Activated naive CD4-positive, alpha-beta T cell treated with anti-CD3 and anti-CD28 coated beads, Interleukin-2, amount 10 ng/mL, durations not matched to agents 7 days and 5 days (primary cell): ENCODE measurements at regions not wholly inside any gene's neighbourhood (a gene's known extent, or its start where the extent isn't known, plus 50 kb on each side); places are given as distances from the start of the nearest gene placed in this dataset.
A peak's percentile ranks its signal among the peaks of the same experiment; 100 is the strongest.

ENCODE experiments used
- CTCF ChIA-PET: fragments of 350-600 bp; sonication (Branson Sonifier 250); formaldehyde crosslinking; loops from one replicate; lab custom pipeline; 2021; ENCODE audit warnings: antibody characterized with exemption; lab: Charles Lee
- DNase-seq: peaks from one replicate; pipeline ENCODE4 v3.0.0-alpha.2; 2020
- H3K27ac Mint-ChIP-seq: one replicate; pipeline ENCODE4 v1.8.0; 2021; ENCODE audit warnings: mild to moderate bottlenecking, moderate library complexity, mixed read lengths
- H3K27me3 Mint-ChIP-seq: one replicate; pipeline ENCODE4 v1.8.0; 2021; ENCODE audit warnings: mild to moderate bottlenecking, mixed read lengths
- H3K36me3 Mint-ChIP-seq: one replicate; pipeline ENCODE4 v1.8.0; 2021; ENCODE audit warnings: mixed read lengths
- H3K4me1 Mint-ChIP-seq: one replicate; pipeline ENCODE4 v1.8.0; 2021; ENCODE audit warnings: mixed read lengths
- H3K4me3 Mint-ChIP-seq: one replicate; pipeline ENCODE4 v1.8.0; 2021; ENCODE audit warnings: mild to moderate bottlenecking, moderate library complexity, mixed read lengths
- H3K9me3 Mint-ChIP-seq: one replicate; pipeline ENCODE4 v1.8.0; 2021; ENCODE audit warnings: mixed read lengths

DNA sequence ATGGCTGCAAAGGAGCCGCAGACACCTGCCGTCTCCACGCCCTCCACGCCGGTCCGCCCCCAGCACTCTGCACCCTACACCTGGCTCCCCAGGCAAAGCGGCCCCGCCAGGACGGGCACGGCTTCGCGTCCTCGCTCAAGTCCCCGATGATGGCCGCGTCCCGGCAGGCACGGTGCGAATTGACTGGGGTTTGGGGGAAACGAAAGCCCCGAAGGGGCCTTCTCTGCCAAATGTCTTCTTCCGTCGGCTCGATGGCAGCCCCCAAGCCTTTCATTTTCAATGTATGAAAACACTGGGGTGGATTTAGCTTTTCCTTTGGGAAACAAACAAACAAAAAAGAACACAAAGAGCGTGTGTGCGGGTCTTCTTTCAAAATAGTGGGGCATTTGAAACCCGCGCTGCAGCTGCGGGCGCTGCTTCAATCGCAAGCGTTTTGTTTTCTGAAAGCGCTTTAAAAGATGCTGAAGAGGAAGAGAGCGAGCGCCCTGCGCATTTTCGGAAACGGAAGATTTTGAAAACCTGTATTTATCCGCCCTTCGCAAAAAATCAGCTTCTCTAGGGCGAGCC lies 160.0 kb downstream of the RMI1 start:
- H3K4me1 Mint-ChIP-seq = peaks cover 9% of the 10 kb centered on the region
- peak; percentile 34 for DNase-seq
- H3K36me3 Mint-ChIP-seq = no peaks in the 10 kb centered on the region
- CTCF ChIA-PET = interaction anchor here (1.2 kb wide), 1 partner anchor 9 kb away, joined by 3 read pairs; no protein-coding TSS in a partner anchor
- H3K27ac Mint-ChIP-seq = no peak overlapping the region
- H3K4me3 Mint-ChIP-seq = peak overlapping the region; percentile 60
- no peaks in the 10 kb centered on the region for H3K9me3 Mint-ChIP-seq
- H3K27me3 Mint-ChIP-seq = peaks cover 56% of the 10 kb centered on the region

DNA sequence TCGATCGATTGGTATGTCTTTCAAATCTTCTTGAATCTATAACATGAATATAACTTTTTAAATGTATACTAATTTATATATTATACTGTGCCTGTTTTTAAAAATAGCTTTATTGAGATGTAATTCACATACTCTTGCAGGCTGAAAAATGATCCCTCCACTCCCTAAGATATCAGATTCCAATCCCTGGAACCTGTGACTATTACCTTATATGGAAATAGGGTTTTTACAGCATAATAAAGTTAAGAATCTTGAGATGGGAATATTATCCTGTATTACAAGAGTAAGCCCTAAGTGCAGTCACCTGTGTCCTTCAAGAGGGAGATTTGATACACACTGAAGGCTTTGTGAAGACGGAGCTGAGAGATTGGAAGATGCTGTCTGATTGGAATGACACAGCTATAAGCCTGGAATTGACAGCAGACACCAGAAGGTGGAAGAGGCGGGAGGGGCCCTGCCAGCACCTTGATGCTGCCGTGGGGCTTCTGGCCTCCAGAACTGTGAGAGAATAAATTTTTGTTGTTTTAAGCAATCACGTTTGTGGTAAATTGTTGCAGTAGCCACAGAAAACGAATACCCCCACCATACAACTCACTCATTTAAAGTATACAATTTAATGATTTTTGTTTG lies 161.3 kb downstream of the RMI1 start:
- H3K27ac Mint-ChIP-seq = no peak overlapping the region
- H3K36me3 Mint-ChIP-seq = no peaks in the 10 kb centered on the region
- peaks cover 9% of the 10 kb centered on the region for H3K4me1 Mint-ChIP-seq
- CTCF ChIA-PET = no interaction called here
- H3K27me3 Mint-ChIP-seq = peaks cover 56% of the 10 kb centered on the region
- no peak for DNase-seq
- no peaks in the 10 kb centered on the region for H3K9me3 Mint-ChIP-seq
- no peak overlapping the region for H3K4me3 Mint-ChIP-seq

DNA sequence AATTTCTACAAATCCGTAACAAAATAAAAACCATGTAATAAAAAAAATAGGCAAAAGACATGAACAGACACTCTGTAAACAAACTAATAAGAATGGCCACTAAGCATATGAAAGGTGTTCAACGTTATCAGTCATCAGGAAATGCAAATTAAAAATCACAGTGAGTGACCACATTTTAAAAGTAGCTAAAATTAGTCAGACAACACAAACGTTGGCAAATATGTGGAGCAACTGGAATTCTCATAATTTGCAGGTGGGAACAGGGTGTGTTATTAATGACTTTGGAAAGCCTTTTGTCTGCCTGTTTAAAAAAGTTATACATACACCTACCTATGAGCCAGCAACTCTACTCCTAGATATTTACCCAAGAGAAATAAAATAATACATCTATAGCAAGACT lies 164.4 kb downstream of the RMI1 start:
- Mint-ChIP-seq H3K36me3 (no peaks in the 10 kb centered on the region), H3K27me3 (peaks cover 38% of the 10 kb centered on the region), H3K27ac (no peak overlapping the region), H3K4me3 (no peak overlapping the region), H3K9me3 (no peaks in the 10 kb centered on the region), H3K4me1 (peaks cover 7% of the 10 kb centered on the region)
- CTCF ChIA-PET = no interaction called here
- no peak for DNase-seq

DNA sequence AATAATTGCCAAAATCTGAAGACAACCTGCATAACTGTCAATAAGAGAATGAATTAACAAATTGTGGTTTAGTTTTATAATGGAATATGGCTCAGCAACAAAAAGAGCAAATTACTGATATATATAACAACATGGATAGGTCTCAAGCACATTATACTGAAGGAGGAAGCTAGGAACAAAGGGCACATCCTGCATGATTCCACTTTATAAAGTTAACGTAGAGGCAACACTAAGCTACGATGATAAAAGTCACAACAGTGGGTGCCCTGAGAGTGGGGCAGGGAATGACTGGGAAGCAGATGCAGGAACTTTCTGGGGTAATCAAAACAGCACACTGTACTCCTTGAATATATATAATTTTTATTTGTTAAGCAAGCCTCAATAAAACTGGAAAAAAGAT lies 165.2 kb downstream of the RMI1 start:
- H3K36me3 Mint-ChIP-seq = no peaks in the 10 kb centered on the region
- CTCF ChIA-PET = no interaction called here
- H3K4me3 Mint-ChIP-seq = no peak overlapping the region
- peaks cover 30% of the 10 kb centered on the region for H3K27me3 Mint-ChIP-seq
- no peaks in the 10 kb centered on the region for H3K9me3 Mint-ChIP-seq
- DNase-seq = no peak
- no peak overlapping the region for H3K27ac Mint-ChIP-seq
- H3K4me1 Mint-ChIP-seq = peaks cover 2% of the 10 kb centered on the region

DNA sequence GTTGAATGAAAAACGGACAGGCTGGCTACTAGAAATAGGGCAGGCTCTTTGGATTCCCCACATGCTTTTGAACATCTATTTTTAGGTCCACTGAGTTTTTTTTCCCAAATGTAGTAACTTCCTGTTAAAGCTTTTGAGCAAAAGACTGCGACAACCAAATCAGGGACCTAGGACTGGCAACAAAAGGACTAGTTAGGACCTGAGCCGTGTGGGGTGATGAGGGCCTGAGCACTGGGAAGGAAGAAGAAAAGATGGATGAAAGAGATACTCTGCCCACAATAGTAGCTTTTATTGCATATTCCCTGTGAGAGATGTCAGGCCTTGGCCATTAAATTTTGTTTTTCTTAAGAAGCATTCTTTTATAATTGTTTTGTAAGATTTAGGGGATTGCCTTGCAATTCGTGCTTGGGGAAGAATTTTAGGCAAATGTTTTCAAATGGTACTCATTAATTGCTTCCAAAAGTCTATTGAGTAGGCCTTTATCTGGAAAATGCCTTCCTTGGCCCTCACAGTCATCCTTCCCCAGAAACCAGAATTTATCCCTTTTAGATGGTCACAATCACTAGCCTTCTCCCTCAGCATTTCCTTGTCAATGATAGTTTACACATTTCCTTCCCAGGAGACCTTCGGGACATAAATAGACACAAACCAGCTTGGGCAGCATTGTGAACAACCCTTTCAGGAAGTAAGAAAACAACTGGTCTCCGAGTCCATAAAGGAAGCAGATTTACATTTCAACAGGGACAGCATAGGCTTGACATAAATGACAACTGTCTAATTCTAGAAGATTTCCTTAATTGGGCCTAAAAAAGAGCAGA lies 166.5 kb downstream of the RMI1 start:
- no peak for DNase-seq
- Mint-ChIP-seq H3K4me3 (no peak overlapping the region), H3K4me1 (no peaks in the 10 kb centered on the region), H3K27me3 (peaks cover 17% of the 10 kb centered on the region), H3K9me3 (no peaks in the 10 kb centered on the region), H3K36me3 (no peaks in the 10 kb centered on the region), H3K27ac (no peak overlapping the region)
- CTCF ChIA-PET = interaction anchor here (1.3 kb wide), 1 partner anchor 169 kb away, joined by 4 read pairs; no protein-coding TSS in a partner anchor

DNA sequence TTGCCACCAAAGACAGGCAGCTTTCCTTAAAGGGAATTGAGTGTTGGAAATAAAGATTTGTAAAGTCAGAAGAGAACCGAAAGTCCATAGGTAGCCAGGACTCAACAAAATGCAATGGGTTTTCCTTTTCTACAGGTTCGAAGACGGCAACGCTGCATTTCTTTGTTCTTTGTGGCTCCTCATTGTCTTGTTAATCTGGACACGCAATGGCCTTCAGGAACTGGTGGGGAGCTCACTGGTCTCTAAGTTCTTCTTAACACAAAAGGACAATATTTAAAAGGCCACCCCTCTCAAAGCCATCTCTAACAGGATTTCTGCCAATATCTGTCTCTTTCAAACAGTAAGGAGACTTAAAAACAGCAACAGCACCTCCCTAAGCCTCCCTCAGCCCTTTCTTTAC lies 170.6 kb downstream of the RMI1 start:
- DNase-seq = no peak
- Mint-ChIP-seq H3K36me3 (no peaks in the 10 kb centered on the region), H3K9me3 (no peaks in the 10 kb centered on the region), H3K27me3 (peaks cover 4% of the 10 kb centered on the region), H3K4me3 (no peak overlapping the region), H3K4me1 (no peaks in the 10 kb centered on the region), H3K27ac (no peak overlapping the region)
- CTCF ChIA-PET = no interaction called here

DNA sequence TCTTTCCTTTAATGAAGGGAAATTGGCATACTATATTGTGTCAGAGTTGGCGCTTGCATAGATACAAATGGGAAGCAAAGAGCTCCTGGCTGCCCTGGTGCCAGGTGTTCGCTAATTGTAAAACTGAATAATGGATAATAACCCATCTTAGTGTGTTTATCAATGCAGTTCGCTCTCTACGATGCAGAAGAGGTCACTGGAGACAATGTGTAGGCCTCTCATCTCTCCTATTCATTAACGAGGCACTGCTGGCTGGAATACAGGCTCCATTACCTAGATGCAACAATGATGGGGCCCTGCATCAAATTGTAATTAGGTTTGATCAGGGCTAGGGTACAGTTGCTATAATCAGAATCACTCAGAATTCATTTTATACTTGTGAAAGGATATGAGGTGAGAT lies 171.0 kb downstream of the RMI1 start:
- Mint-ChIP-seq H3K36me3 (no peaks in the 10 kb centered on the region), H3K4me1 (no peaks in the 10 kb centered on the region), H3K27me3 (peaks cover 4% of the 10 kb centered on the region), H3K9me3 (no peaks in the 10 kb centered on the region), H3K4me3 (no peak overlapping the region), H3K27ac (no peak overlapping the region)
- DNase-seq = no peak
- CTCF ChIA-PET = no interaction called here

DNA sequence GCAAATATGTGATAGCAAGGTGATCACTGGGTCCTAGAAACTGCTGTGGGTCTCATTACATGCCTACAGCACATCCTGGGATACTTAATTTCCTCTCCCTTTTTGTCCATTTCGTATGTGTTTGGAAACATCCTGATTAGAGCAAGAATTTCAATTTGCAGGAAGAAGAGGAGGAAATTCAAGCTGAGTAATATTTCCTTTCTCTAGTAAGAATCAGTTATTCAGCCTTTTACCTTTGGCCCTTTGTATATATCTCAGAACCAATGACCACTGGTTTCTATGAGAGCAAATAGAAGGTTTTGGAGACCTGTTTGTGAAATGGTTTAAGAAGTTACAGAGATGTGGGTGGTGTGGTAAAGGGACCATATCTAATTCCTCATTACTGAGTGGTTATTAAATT lies 171.6 kb downstream of the RMI1 start:
- Mint-ChIP-seq H3K4me3 (no peak overlapping the region), H3K36me3 (no peaks in the 10 kb centered on the region), H3K4me1 (no peaks in the 10 kb centered on the region), H3K27ac (no peak overlapping the region), H3K27me3 (peaks cover 4% of the 10 kb centered on the region), H3K9me3 (no peaks in the 10 kb centered on the region)
- CTCF ChIA-PET = no interaction called here
- no peak for DNase-seq

DNA sequence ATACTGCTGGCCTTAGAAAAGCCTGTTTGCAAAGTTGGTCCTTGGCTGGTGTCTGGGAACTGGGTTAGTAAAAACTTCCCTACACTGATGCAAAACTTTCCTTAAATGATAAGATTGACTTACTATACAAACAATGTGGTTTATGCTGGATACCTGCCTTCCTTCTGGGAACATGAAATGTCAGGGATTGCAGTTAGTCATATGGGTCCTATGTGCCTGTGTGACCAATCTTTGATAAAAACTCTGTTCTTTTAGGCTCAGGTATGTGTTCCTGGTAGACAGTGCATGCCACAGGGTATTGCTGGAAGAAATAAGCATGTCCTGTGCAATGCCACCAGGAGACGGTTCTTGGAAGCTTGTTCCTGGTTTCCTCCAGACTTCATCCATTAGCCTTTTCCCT lies 173.3 kb downstream of the RMI1 start:
- Mint-ChIP-seq H3K4me1 (no peaks in the 10 kb centered on the region), H3K4me3 (no peak overlapping the region), H3K9me3 (no peaks in the 10 kb centered on the region), H3K27me3 (peaks cover 4% of the 10 kb centered on the region), H3K36me3 (no peaks in the 10 kb centered on the region), H3K27ac (no peak overlapping the region)
- CTCF ChIA-PET = no interaction called here
- no peak for DNase-seq

DNA sequence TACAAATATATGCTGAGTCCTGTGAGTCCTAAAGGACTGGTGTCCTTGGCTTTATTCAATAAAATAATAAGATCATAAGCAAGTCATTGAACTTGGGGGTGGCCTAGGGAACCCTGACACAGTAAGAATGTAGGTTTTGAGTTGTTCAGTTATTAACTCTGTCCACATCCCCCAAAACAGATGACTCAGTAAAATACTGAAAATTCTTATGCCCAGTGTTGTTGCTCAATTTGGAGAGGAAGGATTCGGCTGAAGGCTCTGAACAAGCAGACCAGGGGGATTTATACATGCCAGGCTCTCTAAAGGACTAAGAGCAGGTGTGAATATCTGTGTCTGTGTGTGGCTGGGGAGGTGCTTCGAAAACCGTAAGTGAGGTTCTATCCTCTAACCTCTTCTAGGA lies 173.7 kb downstream of the RMI1 start:
- DNase-seq = no peak
- Mint-ChIP-seq H3K4me1 (no peaks in the 10 kb centered on the region), H3K27ac (no peak overlapping the region), H3K36me3 (no peaks in the 10 kb centered on the region), H3K27me3 (peaks cover 8% of the 10 kb centered on the region), H3K9me3 (no peaks in the 10 kb centered on the region), H3K4me3 (no peak overlapping the region)
- CTCF ChIA-PET = no interaction called here

DNA sequence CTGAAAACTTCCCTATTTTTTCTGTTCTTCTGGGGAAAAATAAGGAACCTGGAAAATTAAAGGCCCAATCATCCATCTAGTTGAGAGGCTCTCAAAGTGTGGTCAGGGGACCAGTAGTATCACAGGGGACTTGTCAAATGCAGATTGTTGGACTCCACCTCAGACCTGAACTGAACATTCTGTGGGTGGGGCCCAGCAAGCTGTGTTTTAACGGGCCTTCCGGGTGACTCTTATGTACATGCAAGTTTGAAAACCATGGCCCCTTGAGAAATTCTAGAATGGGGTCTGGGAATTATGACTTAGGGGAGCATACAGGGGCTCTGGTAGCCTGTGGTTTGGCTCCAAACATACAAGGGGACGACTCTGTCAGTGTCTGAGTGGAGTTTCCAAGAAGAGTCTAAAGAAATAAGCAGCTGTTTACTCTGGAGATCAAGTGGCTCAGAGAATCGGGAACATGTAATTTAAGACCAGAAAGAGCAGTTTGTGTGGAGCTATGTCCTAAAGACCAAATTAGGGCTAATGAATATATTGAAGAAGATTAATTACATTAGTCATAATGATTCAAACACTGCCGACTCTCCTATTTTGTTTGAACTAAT lies 177.4 kb downstream of the SLC28A3 start:
- Mint-ChIP-seq H3K27me3 (peaks cover 21% of the 10 kb centered on the region), H3K27ac (no peak overlapping the region), H3K4me3 (no peak overlapping the region), H3K4me1 (no peaks in the 10 kb centered on the region), H3K36me3 (no peaks in the 10 kb centered on the region), H3K9me3 (no peaks in the 10 kb centered on the region)
- no peak for DNase-seq
- CTCF ChIA-PET = interaction anchor here (0.7 to 2.0 kb wide), 2 partner anchors 10 to 711 kb away, joined by 3 to 9 read pairs; no protein-coding TSS in a partner anchor

DNA sequence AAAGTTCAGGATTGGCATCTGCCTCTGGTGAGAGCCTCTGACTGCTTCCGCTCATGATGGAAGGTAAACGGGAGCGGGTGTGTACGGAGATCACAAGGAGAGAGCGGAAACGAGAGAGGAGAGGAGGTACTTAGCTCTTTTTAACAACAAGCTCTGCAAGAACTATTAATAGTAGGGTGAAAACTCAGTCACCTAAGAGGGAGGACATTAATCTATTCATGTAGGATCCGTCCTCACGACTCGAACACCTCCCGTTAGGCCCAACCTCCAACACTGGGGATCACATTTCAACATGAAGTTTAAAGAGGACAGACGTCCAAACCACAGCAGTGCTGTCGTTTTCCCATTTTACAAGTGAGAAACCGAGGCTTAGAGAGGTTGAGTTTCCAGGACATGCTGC lies 173.7 kb downstream of the SLC28A3 start:
- no peak for DNase-seq
- Mint-ChIP-seq H3K27ac (no peak overlapping the region), H3K36me3 (no peaks in the 10 kb centered on the region), H3K4me1 (no peaks in the 10 kb centered on the region), H3K4me3 (no peak overlapping the region), H3K27me3 (peaks cover 8% of the 10 kb centered on the region), H3K9me3 (no peaks in the 10 kb centered on the region)
- CTCF ChIA-PET = no interaction called here

DNA sequence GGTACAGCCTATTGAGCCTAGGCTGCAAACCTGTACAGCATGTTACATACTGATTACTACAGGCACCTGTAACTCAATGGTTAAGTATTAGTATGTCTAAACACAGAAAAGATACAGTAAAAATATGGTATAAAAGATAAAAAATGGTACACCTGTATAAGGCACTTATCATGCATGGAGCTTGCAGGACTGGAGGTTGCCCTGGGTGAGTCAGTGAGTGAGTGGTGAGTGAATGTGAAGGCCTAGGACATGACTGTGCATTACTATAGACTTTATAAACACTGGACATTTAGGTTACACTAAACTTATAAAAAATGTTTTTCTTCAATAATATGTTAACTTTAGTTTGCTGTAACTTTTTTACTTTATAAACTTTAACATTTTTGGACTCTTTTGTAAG lies 171.3 kb downstream of the SLC28A3 start:
- no peak for DNase-seq

DNA sequence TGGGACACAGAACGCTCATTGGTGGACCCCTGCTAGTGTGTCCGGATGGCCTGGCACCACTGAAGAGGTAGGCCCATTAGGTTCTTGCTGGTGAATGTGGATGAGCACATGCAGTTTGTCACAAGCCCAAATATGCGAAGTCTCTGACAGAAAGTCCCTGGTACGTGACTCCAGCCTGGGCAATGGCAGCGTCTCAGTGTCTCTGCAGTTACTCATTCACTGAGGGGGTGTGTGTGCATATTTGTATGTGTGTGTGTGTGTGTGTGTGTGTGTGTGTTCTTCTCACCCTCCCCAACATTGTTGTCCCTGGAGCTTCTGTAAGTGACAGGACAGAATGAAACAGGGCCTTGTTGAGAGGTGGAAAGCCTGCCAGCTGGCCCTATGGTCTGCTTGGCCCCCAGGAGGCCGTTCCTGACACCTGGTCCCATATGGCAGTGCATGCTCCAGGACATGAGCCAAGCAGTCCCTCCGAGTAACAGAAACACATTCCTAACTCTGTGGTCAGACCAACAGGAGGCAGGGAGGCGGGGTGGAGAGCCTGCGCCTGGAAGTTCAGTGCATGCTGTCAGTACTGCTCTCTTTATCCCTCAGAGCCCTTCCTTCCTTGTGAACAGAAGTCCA lies 169.9 kb downstream of the SLC28A3 start:
- DNase-seq = no peak
- H3K36me3 Mint-ChIP-seq = no peaks in the 10 kb centered on the region
- no peaks in the 10 kb centered on the region for H3K9me3 Mint-ChIP-seq
- peaks cover 3% of the 10 kb centered on the region for H3K27me3 Mint-ChIP-seq
- CTCF ChIA-PET = no interaction called here
- no peak overlapping the region for H3K27ac Mint-ChIP-seq
- peaks cover 8% of the 10 kb centered on the region for H3K4me1 Mint-ChIP-seq
- H3K4me3 Mint-ChIP-seq = no peak overlapping the region

More for the DNA sequence above, 171.3 kb downstream of the SLC28A3 start:
- Mint-ChIP-seq H3K4me1 (peaks cover 1% of the 10 kb centered on the region), H3K9me3 (no peaks in the 10 kb centered on the region), H3K27me3 (peaks cover 3% of the 10 kb centered on the region), H3K27ac (no peak overlapping the region), H3K36me3 (no peaks in the 10 kb centered on the region), H3K4me3 (no peak overlapping the region)
- CTCF ChIA-PET = no interaction called here
